ENCODE measurements at regions not wholly inside any gene's neighbourhood (a gene's known extent, or its start where the extent isn't known, plus 50 kb on each side); places are given as distances from the start of the nearest gene placed in this dataset.

DNA sequence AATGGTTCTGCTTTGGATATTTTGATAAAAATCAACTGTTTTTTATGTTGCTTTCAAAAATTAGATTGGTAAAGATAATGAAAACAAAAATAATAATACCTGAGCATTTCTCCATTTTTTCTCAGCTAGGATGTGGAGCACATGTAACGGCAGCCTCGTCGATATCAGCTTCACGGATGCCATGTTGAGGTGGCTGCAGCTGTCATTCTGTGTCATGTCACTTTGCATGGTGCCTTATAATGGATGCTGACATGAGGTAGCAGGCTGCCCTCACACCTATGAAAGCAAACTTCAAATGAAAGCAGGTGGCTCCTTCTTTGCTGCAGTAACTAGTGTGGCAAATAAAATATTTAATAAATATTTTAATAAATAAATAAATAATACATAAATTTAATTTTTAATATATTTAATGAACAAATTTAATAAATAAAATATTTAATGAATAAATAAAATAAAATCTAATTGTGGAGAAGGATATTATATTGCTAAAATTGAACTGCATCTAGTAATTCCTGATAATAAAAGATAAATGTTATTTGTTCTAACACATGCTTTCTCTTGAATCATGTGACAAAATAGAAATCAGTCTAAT lies 955.7 kb upstream of the SLC10A2 start:
- no peak overlapping the region for H3K4me2 ChIP-seq (ENCODE audit: extremely low read depth, insufficient read depth, low read length)
- no peaks in the 10 kb centered on the region for H3K9me3 ChIP-seq (ENCODE audit: control insufficient read depth, insufficient read depth, low read depth, low read length)
- no peak overlapping the region for H3K9ac ChIP-seq (ENCODE audit: insufficient read depth, low read length)
- no peak overlapping the region for H3K27ac ChIP-seq (ENCODE audit: insufficient read depth, low read length)
- no peaks in the 10 kb centered on the region for H3K36me3 ChIP-seq (ENCODE audit: control insufficient read depth, insufficient read depth, low read length)
- no peaks in the 10 kb centered on the region for H3K27me3 ChIP-seq (ENCODE audit: control insufficient read depth, insufficient read depth, low read length)
- H3K4me3 ChIP-seq (replicated peaks in 1 of 4; ENCODE audit: control extremely low read depth in 1 of 4, insufficient read depth in 1 of 4, low read depth in 3 of 4, low read length in 4 of 4) = no peak overlapping the region
- TF ChIP-seq EZH2 (IDR thresholded peaks at IDR 0.05; ENCODE audit: low read length, missing control alignments) = no peak
- TF ChIP-seq CTCF (conservative IDR thresholded peaks at IDR 0.05 in 1 of 2, IDR thresholded peaks at IDR 0.05 in 1 of 2; ENCODE audit: low read depth in 1 of 2, low read length in 2 of 2) = no peak
- no peaks in the 10 kb centered on the region for H4K20me1 ChIP-seq (ENCODE audit: control insufficient read depth, extremely low read depth, insufficient read depth, low read length)
- DNase-seq (ENCODE audit: low read depth in 2 of 2) = no peak
- no peaks in the 10 kb centered on the region for H3K4me1 ChIP-seq (ENCODE audit: control insufficient read depth, extremely low read depth, insufficient read depth, low read length)
- no peak overlapping the region for H2AFZ ChIP-seq (ENCODE audit: low read length)
- no peaks in the 10 kb centered on the region for H3K79me2 ChIP-seq (ENCODE audit: control insufficient read depth, insufficient read depth, low read length)

DNA sequence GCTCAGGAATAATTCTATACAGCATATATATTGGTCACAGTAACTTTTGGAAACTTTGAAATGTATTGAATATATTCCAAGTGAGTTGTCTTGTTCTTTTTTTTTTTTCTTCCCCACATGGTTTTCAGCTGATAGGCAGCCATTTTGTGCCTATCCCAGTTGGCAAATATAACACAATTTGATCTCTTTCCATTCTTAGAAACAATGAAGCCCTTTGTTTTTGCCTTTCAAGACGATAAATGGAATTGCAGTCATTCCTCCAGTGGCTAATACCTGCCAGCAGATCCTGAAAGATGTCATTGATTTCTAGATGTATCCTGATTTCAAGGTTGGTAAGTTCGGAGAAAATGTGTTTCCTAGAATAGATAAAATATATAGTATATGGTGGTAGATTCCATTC lies 951.1 kb upstream of the SLC10A2 start:
- Histone ChIP-seq H3K27me3 (ENCODE audit: control insufficient read depth, insufficient read depth, low read length) (no peaks in the 10 kb centered on the region), H3K4me3 (replicated peaks in 1 of 4; ENCODE audit: control extremely low read depth in 1 of 4, insufficient read depth in 1 of 4, low read depth in 3 of 4, low read length in 4 of 4) (no peak overlapping the region), H3K4me1 (ENCODE audit: control insufficient read depth, extremely low read depth, insufficient read depth, low read length) (no peaks in the 10 kb centered on the region), H3K9ac (ENCODE audit: insufficient read depth, low read length) (no peak overlapping the region), H3K9me3 (ENCODE audit: control insufficient read depth, insufficient read depth, low read depth, low read length) (no peaks in the 10 kb centered on the region), H3K27ac (ENCODE audit: insufficient read depth, low read length) (no peak overlapping the region), H4K20me1 (ENCODE audit: control insufficient read depth, extremely low read depth, insufficient read depth, low read length) (no peaks in the 10 kb centered on the region), H3K79me2 (ENCODE audit: control insufficient read depth, insufficient read depth, low read length) (no peaks in the 10 kb centered on the region), H3K36me3 (ENCODE audit: control insufficient read depth, insufficient read depth, low read length) (no peaks in the 10 kb centered on the region), H3K4me2 (ENCODE audit: extremely low read depth, insufficient read depth, low read length) (no peak overlapping the region), H2AFZ (ENCODE audit: low read length) (no peak overlapping the region)
- TF ChIP-seq EZH2 (IDR thresholded peaks at IDR 0.05; ENCODE audit: low read length, missing control alignments) (no peak), CTCF (conservative IDR thresholded peaks at IDR 0.05 in 1 of 2, IDR thresholded peaks at IDR 0.05 in 1 of 2; ENCODE audit: low read depth in 1 of 2, low read length in 2 of 2) (no peak)
- DNase-seq (ENCODE audit: low read depth in 2 of 2) = no peak

DNA sequence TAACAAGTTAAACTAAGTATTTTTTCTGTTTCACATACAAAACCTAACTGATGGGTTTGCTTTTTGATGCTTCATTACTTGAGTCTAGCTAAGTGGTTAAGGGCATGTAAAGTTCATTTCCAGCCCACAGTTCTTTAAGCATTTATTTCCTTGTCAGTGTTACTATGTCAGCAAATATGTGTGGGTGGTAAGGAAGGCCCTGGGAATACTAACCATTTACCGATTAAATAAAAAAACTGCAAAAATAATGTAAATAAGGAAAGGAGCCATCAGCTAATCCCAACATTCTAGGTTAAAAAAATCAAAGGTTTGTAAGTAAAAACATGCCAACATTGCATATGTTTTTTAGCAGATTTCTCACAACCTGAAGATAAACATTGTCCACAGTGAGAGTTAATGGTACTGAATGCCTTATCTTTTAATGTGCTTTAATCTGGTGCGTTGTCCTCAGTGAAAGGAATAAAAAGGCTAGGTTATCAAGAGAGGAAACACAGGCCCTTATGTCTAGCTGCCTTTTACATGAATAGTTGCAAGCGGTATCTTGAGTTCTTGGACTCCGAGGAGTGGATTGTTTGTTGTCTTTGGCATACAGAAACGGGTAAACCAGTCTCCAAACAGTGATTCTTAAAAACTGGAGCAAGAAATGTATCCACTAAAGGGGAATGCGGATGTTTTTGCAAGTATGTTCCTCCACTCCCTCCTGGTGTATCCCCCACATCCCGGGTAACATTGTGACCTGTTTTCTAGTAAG lies 949.6 kb upstream of the SLC10A2 start:
- Histone ChIP-seq H3K36me3 (ENCODE audit: control insufficient read depth, insufficient read depth, low read length) (no peaks in the 10 kb centered on the region), H3K4me1 (ENCODE audit: control insufficient read depth, extremely low read depth, insufficient read depth, low read length) (no peaks in the 10 kb centered on the region), H3K4me3 (replicated peaks in 1 of 4; ENCODE audit: control extremely low read depth in 1 of 4, insufficient read depth in 1 of 4, low read depth in 3 of 4, low read length in 4 of 4) (no peak overlapping the region), H3K9ac (ENCODE audit: insufficient read depth, low read length) (no peak overlapping the region), H4K20me1 (ENCODE audit: control insufficient read depth, extremely low read depth, insufficient read depth, low read length) (no peaks in the 10 kb centered on the region), H3K27me3 (ENCODE audit: control insufficient read depth, insufficient read depth, low read length) (no peaks in the 10 kb centered on the region), H2AFZ (ENCODE audit: low read length) (peak overlapping the region; percentile 30), H3K9me3 (ENCODE audit: control insufficient read depth, insufficient read depth, low read depth, low read length) (no peaks in the 10 kb centered on the region), H3K27ac (ENCODE audit: insufficient read depth, low read length) (no peak overlapping the region), H3K79me2 (ENCODE audit: control insufficient read depth, insufficient read depth, low read length) (no peaks in the 10 kb centered on the region), H3K4me2 (ENCODE audit: extremely low read depth, insufficient read depth, low read length) (peak overlapping the region; percentile 23)
- peak; percentile 88 to 96 for DNase-seq (ENCODE audit: low read depth in 2 of 2)
- TF ChIP-seq CTCF (conservative IDR thresholded peaks at IDR 0.05 in 1 of 2, IDR thresholded peaks at IDR 0.05 in 1 of 2; ENCODE audit: low read depth in 1 of 2, low read length in 2 of 2) (no peak), EZH2 (IDR thresholded peaks at IDR 0.05; ENCODE audit: low read length, missing control alignments) (no peak)
